ENCODE measurements at regions not wholly inside any gene's neighbourhood (a gene's known extent, or its start where the extent isn't known, plus 50 kb on each side); places are given as distances from the start of the nearest gene placed in this dataset.

GRCh38 chr3:30084971-30085403 is 521.4 kb upstream of the TGFBR2 start:
- 6 to 9% methylated on average over 3 of the region's 3 CpGs for WGBS, 2 experiments
- Histone ChIP-seq H3K4me1 (ENCODE audit: control insufficient read depth, insufficient read depth, low read length) (no peaks in the 10 kb centered on the region), H3K36me3 (ENCODE audit: control insufficient read depth, insufficient read depth, low read length) (no peaks in the 10 kb centered on the region), H3K27ac (ENCODE audit: insufficient read depth, low read depth, low read length, poor library complexity, severe bottlenecking) (no peak overlapping the region), H3K4me3 (ENCODE audit: insufficient read depth, low read depth, low read length) (no peak overlapping the region), H3K27me3 (ENCODE audit: control insufficient read depth, insufficient read depth, low read length, poor library complexity, severe bottlenecking) (peaks cover 50% of the 10 kb centered on the region), H3K9me3 (ENCODE audit: control insufficient read depth, low read length) (no peaks in the 10 kb centered on the region)

- H3K4me1 ChIP-seq (ENCODE audit: control insufficient read depth, insufficient read depth, low read length), result no peaks in the 10 kb centered on the region
- WGBS, 2 experiments, result 0% methylated on average over 1 of the region's 1 CpG
- H3K27me3 ChIP-seq (ENCODE audit: control insufficient read depth, insufficient read depth, low read length, poor library complexity, severe bottlenecking), result peaks cover 50% of the 10 kb centered on the region
- no peaks in the 10 kb centered on the region for H3K36me3 ChIP-seq (ENCODE audit: control insufficient read depth, insufficient read depth, low read length)
- H3K27ac ChIP-seq (ENCODE audit: insufficient read depth, low read depth, low read length, poor library complexity, severe bottlenecking), result no peak overlapping the region
- no peaks in the 10 kb centered on the region for H3K9me3 ChIP-seq (ENCODE audit: control insufficient read depth, low read length)
- H3K4me3 ChIP-seq (ENCODE audit: insufficient read depth, low read depth, low read length), result no peak overlapping the region
Measured at GRCh38 chr3:30085486-30085885, 520.9 kb upstream of the TGFBR2 start.

- Histone ChIP-seq H3K27ac (ENCODE audit: insufficient read depth, low read depth, low read length, poor library complexity, severe bottlenecking) (no peak overlapping the region), H3K9me3 (ENCODE audit: control insufficient read depth, low read length) (no peaks in the 10 kb centered on the region), H3K4me3 (ENCODE audit: insufficient read depth, low read depth, low read length) (no peak overlapping the region), H3K4me1 (ENCODE audit: control insufficient read depth, insufficient read depth, low read length) (no peaks in the 10 kb centered on the region), H3K27me3 (ENCODE audit: control insufficient read depth, insufficient read depth, low read length, poor library complexity, severe bottlenecking) (peaks cover 1% of the 10 kb centered on the region), H3K36me3 (ENCODE audit: control insufficient read depth, insufficient read depth, low read length) (no peaks in the 10 kb centered on the region)
Measured at GRCh38 chr3:30091686-30092085, 514.7 kb upstream of the TGFBR2 start.

- no peaks in the 10 kb centered on the region for H3K9me3 ChIP-seq (ENCODE audit: control insufficient read depth, low read length)
- WGBS, 2 experiments, result 94 to 100% methylated on average over 1 to 2 of the region's 2 CpGs
- no peak overlapping the region for H3K4me3 ChIP-seq (ENCODE audit: insufficient read depth, low read depth, low read length)
- no peak overlapping the region for H3K27ac ChIP-seq (ENCODE audit: insufficient read depth, low read depth, low read length, poor library complexity, severe bottlenecking)
- H3K27me3 ChIP-seq (ENCODE audit: control insufficient read depth, insufficient read depth, low read length, poor library complexity, severe bottlenecking), result no peaks in the 10 kb centered on the region
- H3K36me3 ChIP-seq (ENCODE audit: control insufficient read depth, insufficient read depth, low read length), result no peaks in the 10 kb centered on the region
- H3K4me1 ChIP-seq (ENCODE audit: control insufficient read depth, insufficient read depth, low read length), result no peaks in the 10 kb centered on the region
Measured at GRCh38 chr3:30097022-30097650, 509.3 kb upstream of the TGFBR2 start.

- Histone ChIP-seq H3K9me3 (ENCODE audit: control insufficient read depth, low read length) (no peaks in the 10 kb centered on the region), H3K4me3 (ENCODE audit: insufficient read depth, low read depth, low read length) (no peak overlapping the region), H3K27ac (ENCODE audit: insufficient read depth, low read depth, low read length, poor library complexity, severe bottlenecking) (no peak overlapping the region), H3K36me3 (ENCODE audit: control insufficient read depth, insufficient read depth, low read length) (no peaks in the 10 kb centered on the region), H3K27me3 (ENCODE audit: control insufficient read depth, insufficient read depth, low read length, poor library complexity, severe bottlenecking) (no peaks in the 10 kb centered on the region), H3K4me1 (ENCODE audit: control insufficient read depth, insufficient read depth, low read length) (no peaks in the 10 kb centered on the region)
Measured at GRCh38 chr3:30098243-30098642, 508.2 kb upstream of the TGFBR2 start.

- Histone ChIP-seq H3K27ac (ENCODE audit: insufficient read depth, low read depth, low read length, poor library complexity, severe bottlenecking) (no peak overlapping the region), H3K4me3 (ENCODE audit: insufficient read depth, low read depth, low read length) (no peak overlapping the region), H3K9me3 (ENCODE audit: control insufficient read depth, low read length) (no peaks in the 10 kb centered on the region), H3K36me3 (ENCODE audit: control insufficient read depth, insufficient read depth, low read length) (no peaks in the 10 kb centered on the region), H3K4me1 (ENCODE audit: control insufficient read depth, insufficient read depth, low read length) (no peaks in the 10 kb centered on the region), H3K27me3 (ENCODE audit: control insufficient read depth, insufficient read depth, low read length, poor library complexity, severe bottlenecking) (no peaks in the 10 kb centered on the region)
- WGBS, 2 experiments, result 78 to 100% methylated on average over 1 to 2 of the region's 2 CpGs
Measured at GRCh38 chr3:30098653-30099455, 507.5 kb upstream of the TGFBR2 start.

- no peaks in the 10 kb centered on the region for H3K36me3 ChIP-seq (ENCODE audit: control insufficient read depth, insufficient read depth, low read length)
- no peak overlapping the region for H3K27ac ChIP-seq (ENCODE audit: insufficient read depth, low read depth, low read length, poor library complexity, severe bottlenecking)
- no peaks in the 10 kb centered on the region for H3K4me1 ChIP-seq (ENCODE audit: control insufficient read depth, insufficient read depth, low read length)
- H3K4me3 ChIP-seq (ENCODE audit: insufficient read depth, low read depth, low read length), result no peak overlapping the region
- no peaks in the 10 kb centered on the region for H3K9me3 ChIP-seq (ENCODE audit: control insufficient read depth, low read length)
- H3K27me3 ChIP-seq (ENCODE audit: control insufficient read depth, insufficient read depth, low read length, poor library complexity, severe bottlenecking), result no peaks in the 10 kb centered on the region
Measured at GRCh38 chr3:30102356-30102755, 504.0 kb upstream of the TGFBR2 start.

- Histone ChIP-seq H3K27me3 (ENCODE audit: control insufficient read depth, insufficient read depth, low read length, poor library complexity, severe bottlenecking) (no peaks in the 10 kb centered on the region), H3K36me3 (ENCODE audit: control insufficient read depth, insufficient read depth, low read length) (no peaks in the 10 kb centered on the region), H3K9me3 (ENCODE audit: control insufficient read depth, low read length) (no peaks in the 10 kb centered on the region), H3K4me3 (ENCODE audit: insufficient read depth, low read depth, low read length) (no peak overlapping the region), H3K27ac (ENCODE audit: insufficient read depth, low read depth, low read length, poor library complexity, severe bottlenecking) (no peak overlapping the region), H3K4me1 (ENCODE audit: control insufficient read depth, insufficient read depth, low read length) (no peaks in the 10 kb centered on the region)
- 93 to 95% methylated on average over 2 of the region's 2 CpGs for WGBS, 2 experiments
Measured at GRCh38 chr3:30103186-30103585, 503.2 kb upstream of the TGFBR2 start.

- 95 to 98% methylated on average over 4 of the region's 4 CpGs for WGBS, 2 experiments
- H3K9me3 ChIP-seq (ENCODE audit: control insufficient read depth, low read length), result no peaks in the 10 kb centered on the region
- H3K27ac ChIP-seq (ENCODE audit: insufficient read depth, low read depth, low read length, poor library complexity, severe bottlenecking), result no peak overlapping the region
- no peaks in the 10 kb centered on the region for H3K36me3 ChIP-seq (ENCODE audit: control insufficient read depth, insufficient read depth, low read length)
- H3K27me3 ChIP-seq (ENCODE audit: control insufficient read depth, insufficient read depth, low read length, poor library complexity, severe bottlenecking), result no peaks in the 10 kb centered on the region
- no peaks in the 10 kb centered on the region for H3K4me1 ChIP-seq (ENCODE audit: control insufficient read depth, insufficient read depth, low read length)
- H3K4me3 ChIP-seq (ENCODE audit: insufficient read depth, low read depth, low read length), result no peak overlapping the region
Measured at GRCh38 chr3:30107531-30107930, 498.9 kb upstream of the TGFBR2 start.

GRCh38 chr3:30112411-30112810 is 494.0 kb upstream of the TGFBR2 start:
- 86 to 100% methylated on average over 1 of the region's 1 CpG for WGBS, 2 experiments
- Histone ChIP-seq H3K36me3 (ENCODE audit: control insufficient read depth, insufficient read depth, low read length) (no peaks in the 10 kb centered on the region), H3K4me1 (ENCODE audit: control insufficient read depth, insufficient read depth, low read length) (no peaks in the 10 kb centered on the region), H3K9me3 (ENCODE audit: control insufficient read depth, low read length) (no peaks in the 10 kb centered on the region), H3K4me3 (ENCODE audit: insufficient read depth, low read depth, low read length) (no peak overlapping the region), H3K27ac (ENCODE audit: insufficient read depth, low read depth, low read length, poor library complexity, severe bottlenecking) (no peak overlapping the region), H3K27me3 (ENCODE audit: control insufficient read depth, insufficient read depth, low read length, poor library complexity, severe bottlenecking) (no peaks in the 10 kb centered on the region)
